KMS-11 (cell line): ENCODE measurements at regions not wholly inside any gene's neighbourhood (a gene's known extent, or its start where the extent isn't known, plus 50 kb on each side); places are given as distances from the start of the nearest gene placed in this dataset.

ENCODE experiments used
- H2AFZ ChIP-seq: fragments of 200-600 bp; sonication (generic); 2 replicates; pipeline ENCODE4 v1.6.1; 2016; ENCODE audit warnings: antibody characterized with exemption, mixed run types, low read depth
- H3K27ac ChIP-seq: fragments of 200-600 bp; sonication (generic); 2 replicates; pipeline ENCODE4 v1.6.1; 2016; ENCODE audit warnings: mild to moderate bottlenecking, mixed run types
- H3K27me3 ChIP-seq: fragments of 200-600 bp; sonication (generic); 2 replicates; pipeline ENCODE4 v1.6.1; 2017; ENCODE audit warnings: mild to moderate bottlenecking, low read depth, mixed run types, moderate library complexity; ENCODE audit not compliant: insufficient read depth
- H3K36me3 ChIP-seq: fragments of 200-600 bp; sonication (generic); 2 replicates; pipeline ENCODE4 v1.6.1; 2017; ENCODE audit warnings: mild to moderate bottlenecking, mixed run types; ENCODE audit not compliant: insufficient read depth
- H3K4me1 ChIP-seq: fragments of 200-600 bp; sonication (generic); 2 replicates; pipeline ENCODE4 v1.6.1; 2016; ENCODE audit warnings: mild to moderate bottlenecking, low read depth, mixed run types; ENCODE audit not compliant: poor library complexity, severe bottlenecking
- H3K4me2 ChIP-seq: fragments of 200-600 bp; sonication (generic); 2 replicates; pipeline ENCODE4 v1.7.0; 2016; ENCODE audit warnings: mild to moderate bottlenecking, mixed run types
- H3K4me3 ChIP-seq: fragments of 200-600 bp; sonication (generic); IDR thresholded peaks from 2 replicates; pipeline ENCODE4 v1.6.1; 2017; ENCODE audit warnings: low read depth, low read length, mixed read lengths; ENCODE audit not compliant: insufficient read depth
- H3K79me2 ChIP-seq: fragments of 200-600 bp; sonication (generic); 2 replicates; pipeline ENCODE4 v1.6.1; 2016; ENCODE audit warnings: low read depth, mixed run types; ENCODE audit not compliant: insufficient read depth
- H3K9ac ChIP-seq: fragments of 200-600 bp; sonication (generic); 2 replicates; pipeline ENCODE4 v1.6.1; 2016; ENCODE audit warnings: mild to moderate bottlenecking, mixed run types
- H4K20me1 ChIP-seq: fragments of 200-600 bp; sonication (generic); 2 replicates; pipeline ENCODE4 v1.6.1; 2016; ENCODE audit warnings: mild to moderate bottlenecking, mixed run types; ENCODE audit not compliant: insufficient read depth
- CTCF ChIP-seq: fragments of 200-600 bp; sonication (generic); conservative IDR thresholded peaks from 2 replicates; pipeline ENCODE4 v1.6.1; 2017; ENCODE audit warnings: low read depth, mild to moderate bottlenecking, antibody characterized with exemption, low read length, moderate library complexity, mixed read lengths

GRCh38 chr7:124667312-124668153 is 98.1 kb downstream of the GPR37 start:
- Histone ChIP-seq H3K27me3 (no peaks in the 10 kb centered on the region), H4K20me1 (no peaks in the 10 kb centered on the region), H3K27ac (no peak overlapping the region), H3K79me2 (no peaks in the 10 kb centered on the region), H3K4me2 (no peak overlapping the region), H3K4me3 (no peak overlapping the region), H2AFZ (no peak overlapping the region), H3K4me1 (peaks cover 4% of the 10 kb centered on the region), H3K36me3 (no peaks in the 10 kb centered on the region), H3K9ac (no peak overlapping the region)
- no peak for TF ChIP-seq CTCF

DNA sequence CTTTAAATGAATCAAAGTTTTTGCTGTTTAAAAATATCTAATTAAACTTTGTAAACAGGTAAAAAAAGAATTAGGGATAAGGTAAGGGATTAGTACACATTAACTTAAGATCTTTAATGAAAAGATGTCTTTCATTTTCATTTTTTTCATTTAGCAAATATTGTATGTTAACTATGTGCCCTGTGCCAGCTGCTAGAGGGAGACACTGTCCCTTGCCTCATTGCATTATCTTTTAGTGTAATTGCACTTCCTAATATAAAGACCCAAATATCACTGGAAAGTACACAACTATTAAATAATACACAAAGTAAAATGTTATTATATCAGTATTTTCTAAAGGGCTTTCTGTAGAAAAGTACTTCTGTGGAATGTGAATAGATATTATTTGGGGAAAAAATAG is 102.7 kb downstream of the GPR37 start:
- Histone ChIP-seq H3K79me2 (no peaks in the 10 kb centered on the region), H3K4me1 (peaks cover 4% of the 10 kb centered on the region), H2AFZ (no peak overlapping the region), H3K9ac (no peak overlapping the region), H3K27me3 (no peaks in the 10 kb centered on the region), H3K4me2 (no peak overlapping the region), H3K4me3 (no peak overlapping the region), H3K36me3 (no peaks in the 10 kb centered on the region), H4K20me1 (no peaks in the 10 kb centered on the region), H3K27ac (no peak overlapping the region)
- no peak for TF ChIP-seq CTCF

GRCh38 chr7:124662372-124662771 is 103.2 kb downstream of the GPR37 start:
- Histone ChIP-seq H3K79me2 (no peaks in the 10 kb centered on the region), H4K20me1 (no peaks in the 10 kb centered on the region), H2AFZ (no peak overlapping the region), H3K4me2 (no peak overlapping the region), H3K9ac (no peak overlapping the region), H3K27ac (no peak overlapping the region), H3K36me3 (no peaks in the 10 kb centered on the region), H3K4me1 (peaks cover 3% of the 10 kb centered on the region), H3K27me3 (no peaks in the 10 kb centered on the region), H3K4me3 (no peak overlapping the region)
- TF ChIP-seq CTCF, result no peak

DNA sequence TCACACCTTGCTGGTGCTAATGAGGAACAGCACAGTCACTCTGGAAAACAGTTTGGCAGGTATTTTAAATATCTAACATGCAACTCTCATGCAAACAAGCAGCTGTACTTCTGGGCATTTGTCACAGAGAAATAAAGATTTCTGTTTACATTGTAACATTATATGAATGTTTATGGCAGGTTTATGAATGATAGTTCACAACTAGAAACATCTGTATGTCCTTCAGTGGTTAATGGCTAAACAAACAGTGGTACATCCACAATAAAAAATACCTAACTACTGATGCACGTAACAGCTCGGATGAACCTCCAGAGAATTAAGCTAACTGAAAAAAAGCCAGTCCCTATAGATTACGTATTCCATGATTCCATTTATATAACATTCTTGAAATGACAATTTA is 109.6 kb downstream of the GPR37 start:
- Histone ChIP-seq H3K36me3 (no peaks in the 10 kb centered on the region), H3K4me3 (no peak overlapping the region), H3K9ac (no peak overlapping the region), H3K27me3 (no peaks in the 10 kb centered on the region), H3K4me1 (no peaks in the 10 kb centered on the region), H4K20me1 (no peaks in the 10 kb centered on the region), H3K4me2 (no peak overlapping the region), H3K79me2 (no peaks in the 10 kb centered on the region), H3K27ac (no peak overlapping the region), H2AFZ (no peak overlapping the region)
- TF ChIP-seq CTCF, result no peak
